ENCODE measurements at regions not wholly inside any gene's neighbourhood (a gene's known extent, or its start where the extent isn't known, plus 50 kb on each side); places are given as distances from the start of the nearest gene placed in this dataset.

DNA sequence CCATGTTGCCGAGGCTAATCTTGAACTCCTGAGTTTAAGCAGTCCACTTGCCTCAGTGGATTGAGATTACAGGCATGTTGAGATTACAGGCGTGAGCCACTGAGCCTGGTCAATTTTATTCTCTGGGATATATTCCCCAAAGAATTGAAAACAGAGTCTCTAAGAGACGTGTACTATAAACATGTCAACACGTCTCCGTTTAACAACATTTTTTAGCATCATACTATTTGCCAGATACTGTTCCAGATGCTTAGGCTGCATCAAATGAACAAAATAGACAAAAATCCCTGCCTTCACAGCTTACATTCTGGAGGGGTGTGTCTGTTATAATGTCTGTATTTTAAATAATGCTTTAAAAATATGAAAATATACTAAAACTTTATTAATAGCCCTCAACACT is 54.1 kb upstream of the PRKG1 start:
- H3K36me3 Mint-ChIP-seq (ENCODE audit: insufficient read depth in 1 of 3, low read depth in 3 of 3), result no peaks in the 10 kb centered on the region
- H2BK15ac ChIP-seq (ENCODE audit: low read depth, low read length), result no peak overlapping the region
- no peaks in the 10 kb centered on the region for H3K23me2 ChIP-seq (ENCODE audit: insufficient read length, low read depth, low read length, poor library complexity, severe bottlenecking)
- no peak overlapping the region for H3K27ac ChIP-seq (ENCODE audit: insufficient read length, low read depth, low read length)
- no peak overlapping the region for H3K4me3 Mint-ChIP-seq
- H3K27ac Mint-ChIP-seq, result no peak overlapping the region
- no peaks in the 10 kb centered on the region for H3K9me3 Mint-ChIP-seq
- H2BK5ac ChIP-seq (ENCODE audit: insufficient read length, low read length), result no peak overlapping the region
- WGBS (ENCODE audit: extremely low coverage, insufficient read length, low lambda C conversion rate), result no CpG with 5 or more reads among the region's 5 CpGs
- H3K14ac ChIP-seq (ENCODE audit: insufficient read depth, low read length), result no peak overlapping the region
- H3K18ac ChIP-seq (ENCODE audit: insufficient read length, low read depth, low read length), result no peak overlapping the region
- no peak overlapping the region for H3K4me2 ChIP-seq (ENCODE audit: insufficient read depth, insufficient read length, low read length)
- no peaks in the 10 kb centered on the region for H3K79me1 ChIP-seq (ENCODE audit: insufficient read depth, low read depth, low read length, poor library complexity, severe bottlenecking)
- DNase-seq, result no peak
- no peak for TF ChIP-seq CTCF (conservative IDR thresholded peaks at IDR 0.05)
- no peaks in the 10 kb centered on the region for H3K27me3 ChIP-seq (ENCODE audit: insufficient read depth, low read length)
- no peak overlapping the region for H2BK20ac ChIP-seq (ENCODE audit: low read depth, low read length, poor library complexity, severe bottlenecking)
- H3K4me1 ChIP-seq (ENCODE audit: insufficient read depth, low read length), result no peaks in the 10 kb centered on the region
- H3K56ac ChIP-seq (ENCODE audit: insufficient read length, low read depth, low read length), result no peak overlapping the region
- H2AK5ac ChIP-seq (ENCODE audit: insufficient read length, low read length), result no peak overlapping the region
- no peak overlapping the region for H3K23ac ChIP-seq (ENCODE audit: insufficient read length, low read depth, low read length)
- no peak overlapping the region for H2BK12ac ChIP-seq (ENCODE audit: insufficient read length, low read depth, low read length)
- H2AFZ ChIP-seq (ENCODE audit: low read length), result no peak overlapping the region
- H4K91ac ChIP-seq (ENCODE audit: insufficient read length, low read depth, low read length), result no peak overlapping the region
- no peak overlapping the region for H3K4ac ChIP-seq (ENCODE audit: low read depth, low read length)
- no peak overlapping the region for H4K5ac ChIP-seq (ENCODE audit: insufficient read length, low read depth, low read length)
- H3K79me2 ChIP-seq (ENCODE audit: insufficient read depth, low read length), result no peaks in the 10 kb centered on the region
- H4K8ac ChIP-seq (replicated peaks; ENCODE audit: insufficient read length, low read depth, low read length), result no peak overlapping the region
- H3K4me1 Mint-ChIP-seq, result no peaks in the 10 kb centered on the region
- no peak overlapping the region for H3T11ph ChIP-seq (ENCODE audit: low read length)
- no peaks in the 10 kb centered on the region for H3K9me3 ChIP-seq (ENCODE audit: control insufficient read depth, low read depth, low read length)
- H3K9ac ChIP-seq (ENCODE audit: extremely low read depth, insufficient read length, low read length), result no peak overlapping the region
- H4K20me1 ChIP-seq (ENCODE audit: control insufficient read depth, insufficient read depth, insufficient read length), result no peaks in the 10 kb centered on the region
- no peak overlapping the region for H2BK120ac ChIP-seq (ENCODE audit: low read depth, low read length, poor library complexity, severe bottlenecking)
- 0 out of 2 replicates have a peak, but pooled peaks cover 1% of the 10 kb centered on the region for H3K27me3 Mint-ChIP-seq (ENCODE audit: low read depth)

Data from H9 (cell line).